ENCODE measurements at regions not wholly inside any gene's neighbourhood (a gene's known extent, or its start where the extent isn't known, plus 50 kb on each side); places are given as distances from the start of the nearest gene placed in this dataset.

DNA sequence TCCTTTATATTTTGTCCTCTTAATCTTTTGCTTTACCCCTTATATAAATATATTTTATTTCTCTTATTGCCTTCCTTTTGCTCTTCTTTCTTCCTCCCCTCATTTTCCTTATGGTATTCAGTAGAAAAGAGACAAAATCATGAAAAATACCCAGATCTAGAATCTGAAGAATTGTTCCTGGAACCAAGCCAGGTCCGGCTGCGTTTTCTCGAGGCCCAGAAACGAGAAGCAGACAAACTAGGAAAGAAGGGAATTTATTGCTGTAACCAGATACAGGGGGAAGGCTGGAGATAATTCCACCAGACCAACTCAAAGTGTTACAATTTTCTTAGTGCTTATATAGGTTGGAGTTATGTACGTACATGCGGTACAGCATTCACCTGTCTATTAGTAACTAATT lies 328.7 kb downstream of the GABRG1 start:
- H3K36me3 ChIP-seq (ENCODE audit: control insufficient read depth, insufficient read depth, low read length) = no peaks in the 10 kb centered on the region
- no peak overlapping the region for H3K27ac ChIP-seq (ENCODE audit: low read depth, low read length)
- no peak overlapping the region for H3K4me3 ChIP-seq (ENCODE audit: low read depth, low read length)
- H3K27me3 ChIP-seq (ENCODE audit: control insufficient read depth, insufficient read depth, low read length) = no peaks in the 10 kb centered on the region
- H3K9ac ChIP-seq (ENCODE audit: low read length) = no peak overlapping the region
- no peaks in the 10 kb centered on the region for H3K9me3 ChIP-seq (ENCODE audit: control insufficient read depth, insufficient read depth, low read depth, low read length)
- H3K4me1 ChIP-seq (ENCODE audit: control insufficient read depth, insufficient read depth, low read length) = no peaks in the 10 kb centered on the region

DNA sequence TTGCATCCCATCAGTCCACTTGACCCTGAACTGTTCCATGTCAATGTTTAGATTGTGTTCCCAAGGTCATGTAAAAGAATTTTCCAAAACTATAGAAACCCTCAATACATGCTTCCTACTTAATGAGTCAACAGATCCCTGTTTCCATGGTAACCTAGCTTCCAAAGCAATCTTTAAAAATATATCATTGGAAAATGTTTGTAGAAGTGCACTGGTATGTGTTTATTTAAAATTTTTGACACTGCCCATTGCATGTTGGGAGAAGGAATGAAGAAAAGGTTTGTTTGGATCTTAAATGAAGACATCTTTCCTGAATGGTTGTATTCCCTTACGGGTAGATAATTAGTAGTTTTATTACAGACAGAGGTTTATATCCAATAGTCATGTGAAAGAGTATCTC lies 345.3 kb downstream of the GABRG1 start:
- no peaks in the 10 kb centered on the region for H3K36me3 ChIP-seq (ENCODE audit: control insufficient read depth, insufficient read depth, low read length)
- no peaks in the 10 kb centered on the region for H3K9me3 ChIP-seq (ENCODE audit: control insufficient read depth, insufficient read depth, low read depth, low read length)
- no peak overlapping the region for H3K27ac ChIP-seq (ENCODE audit: low read depth, low read length)
- H3K4me3 ChIP-seq (ENCODE audit: low read depth, low read length) = no peak overlapping the region
- no peaks in the 10 kb centered on the region for H3K27me3 ChIP-seq (ENCODE audit: control insufficient read depth, insufficient read depth, low read length)
- H3K4me1 ChIP-seq (ENCODE audit: control insufficient read depth, insufficient read depth, low read length) = no peaks in the 10 kb centered on the region
- no peak overlapping the region for H3K9ac ChIP-seq (ENCODE audit: low read length)

DNA sequence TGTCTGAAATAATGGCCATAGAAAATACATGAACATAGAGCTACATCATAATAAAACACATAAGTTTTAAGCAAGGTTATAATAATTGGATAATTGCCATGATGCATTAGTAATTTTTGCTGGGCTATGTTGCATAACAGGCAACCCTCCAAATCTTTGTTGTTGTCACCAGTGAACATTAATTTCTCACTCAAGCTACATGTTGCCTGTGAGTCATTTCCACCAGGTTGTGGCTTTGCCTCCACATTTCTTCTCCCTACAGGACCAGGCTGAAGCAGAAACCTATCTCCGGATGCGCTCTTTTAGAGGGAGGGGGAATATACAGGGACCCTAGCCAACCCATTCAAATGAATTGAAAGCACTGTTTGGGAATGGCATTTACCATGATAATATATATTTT lies 347.7 kb downstream of the GABRG1 start:
- H3K27me3 ChIP-seq (ENCODE audit: control insufficient read depth, insufficient read depth, low read length) = no peaks in the 10 kb centered on the region
- H3K4me1 ChIP-seq (ENCODE audit: control insufficient read depth, insufficient read depth, low read length) = no peaks in the 10 kb centered on the region

DNA sequence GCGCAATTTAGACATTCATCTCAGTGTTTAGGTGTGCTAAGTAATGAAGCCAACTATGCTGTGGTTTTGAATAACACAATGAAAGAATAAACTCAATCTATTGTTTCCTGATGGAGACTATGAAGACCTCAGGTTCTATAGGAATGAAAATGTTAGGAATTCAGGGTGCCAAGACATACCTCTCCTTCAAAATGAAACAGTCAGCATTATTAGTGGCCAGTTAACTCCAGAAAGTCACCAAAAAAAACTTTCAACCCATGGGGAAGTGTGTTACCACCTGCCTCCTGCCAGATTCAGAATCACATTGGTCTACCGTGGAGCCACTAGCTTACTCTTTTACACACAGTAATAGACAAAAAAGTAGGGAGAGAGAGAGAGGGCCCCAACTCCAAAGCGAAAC lies 352.9 kb downstream of the GABRG1 start:
- no peaks in the 10 kb centered on the region for H3K27me3 ChIP-seq (ENCODE audit: control insufficient read depth, insufficient read depth, low read length)
- H3K4me3 ChIP-seq (ENCODE audit: low read depth, low read length) = no peak overlapping the region
- no peak overlapping the region for H3K27ac ChIP-seq (ENCODE audit: low read depth, low read length)
- H3K36me3 ChIP-seq (ENCODE audit: control insufficient read depth, insufficient read depth, low read length) = no peaks in the 10 kb centered on the region
- no peak overlapping the region for H3K9ac ChIP-seq (ENCODE audit: low read length)
- H3K9me3 ChIP-seq (ENCODE audit: control insufficient read depth, insufficient read depth, low read depth, low read length) = no peaks in the 10 kb centered on the region
- H3K4me1 ChIP-seq (ENCODE audit: control insufficient read depth, insufficient read depth, low read length) = no peaks in the 10 kb centered on the region

More for the DNA sequence above, 347.7 kb downstream of the GABRG1 start:
- no peak overlapping the region for H3K27ac ChIP-seq (ENCODE audit: low read depth, low read length)
- no peaks in the 10 kb centered on the region for H3K9me3 ChIP-seq (ENCODE audit: control insufficient read depth, insufficient read depth, low read depth, low read length)
- H3K9ac ChIP-seq (ENCODE audit: low read length) = no peak overlapping the region
- no peaks in the 10 kb centered on the region for H3K36me3 ChIP-seq (ENCODE audit: control insufficient read depth, insufficient read depth, low read length)
- no peak overlapping the region for H3K4me3 ChIP-seq (ENCODE audit: low read depth, low read length)

DNA sequence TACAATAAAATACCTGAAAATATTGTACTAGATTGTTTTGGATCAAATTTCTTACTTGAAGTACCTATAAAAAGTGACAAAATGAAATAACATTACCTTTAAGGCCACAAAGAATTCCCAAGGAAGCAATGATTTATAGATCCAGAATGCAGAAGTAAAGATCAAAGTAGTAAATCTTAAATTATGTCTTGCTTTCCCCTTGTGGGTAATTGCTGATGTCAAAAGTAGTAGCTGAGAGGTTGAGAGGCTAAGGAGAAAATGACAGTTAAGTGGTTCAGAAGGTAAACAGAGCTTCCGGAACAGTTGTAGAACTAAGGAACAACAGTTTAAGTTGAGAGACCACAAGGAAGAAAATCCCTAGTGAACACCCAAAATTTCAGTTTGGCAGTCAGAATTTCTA lies 358.3 kb downstream of the GABRG1 start:
- no peak overlapping the region for H3K9ac ChIP-seq (ENCODE audit: low read length)
- H3K4me3 ChIP-seq (ENCODE audit: low read depth, low read length) = no peak overlapping the region
- H3K4me1 ChIP-seq (ENCODE audit: control insufficient read depth, insufficient read depth, low read length) = no peaks in the 10 kb centered on the region
- H3K27me3 ChIP-seq (ENCODE audit: control insufficient read depth, insufficient read depth, low read length) = no peaks in the 10 kb centered on the region
- no peaks in the 10 kb centered on the region for H3K36me3 ChIP-seq (ENCODE audit: control insufficient read depth, insufficient read depth, low read length)
- H3K9me3 ChIP-seq (ENCODE audit: control insufficient read depth, insufficient read depth, low read depth, low read length) = no peaks in the 10 kb centered on the region
- H3K27ac ChIP-seq (ENCODE audit: low read depth, low read length) = no peak overlapping the region

DNA sequence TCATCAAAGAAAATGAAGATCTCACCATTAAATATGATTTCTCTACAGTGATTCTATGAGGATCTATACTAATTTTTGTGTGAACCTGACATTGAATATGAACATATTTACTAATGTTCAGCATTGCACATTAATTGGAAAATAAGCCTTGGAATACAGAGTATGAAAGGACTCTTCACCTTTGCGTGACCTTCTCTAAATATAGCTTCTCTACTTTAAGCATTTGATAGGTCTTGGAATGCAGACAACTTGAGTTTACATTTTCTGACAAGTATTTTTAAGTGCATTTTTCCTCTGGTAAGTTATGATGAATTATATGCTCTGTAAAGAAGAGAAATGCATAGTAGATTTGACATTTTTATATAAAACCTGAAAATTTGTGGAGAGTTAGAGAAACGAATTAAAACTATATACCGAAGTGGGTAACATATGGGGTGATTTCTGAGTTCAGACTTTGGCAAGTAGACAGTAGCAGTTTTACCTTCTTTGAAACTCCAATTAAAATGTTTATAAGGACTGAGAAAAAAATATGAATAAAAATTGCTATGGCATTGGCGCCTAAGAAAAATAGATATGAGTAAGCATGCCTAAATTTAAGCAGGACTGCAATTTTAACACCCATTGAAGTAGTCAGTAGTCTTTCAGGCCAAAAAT lies 371.9 kb downstream of the GABRG1 start:
- no peak overlapping the region for H3K27ac ChIP-seq (ENCODE audit: low read depth, low read length)
- no peak overlapping the region for H3K9ac ChIP-seq (ENCODE audit: low read length)
- H3K4me1 ChIP-seq (ENCODE audit: control insufficient read depth, insufficient read depth, low read length) = no peaks in the 10 kb centered on the region
- H3K27me3 ChIP-seq (ENCODE audit: control insufficient read depth, insufficient read depth, low read length) = no peaks in the 10 kb centered on the region
- H3K9me3 ChIP-seq (ENCODE audit: control insufficient read depth, insufficient read depth, low read depth, low read length) = no peaks in the 10 kb centered on the region
- H3K4me3 ChIP-seq (ENCODE audit: low read depth, low read length) = no peak overlapping the region
- H3K36me3 ChIP-seq (ENCODE audit: control insufficient read depth, insufficient read depth, low read length) = no peaks in the 10 kb centered on the region

DNA sequence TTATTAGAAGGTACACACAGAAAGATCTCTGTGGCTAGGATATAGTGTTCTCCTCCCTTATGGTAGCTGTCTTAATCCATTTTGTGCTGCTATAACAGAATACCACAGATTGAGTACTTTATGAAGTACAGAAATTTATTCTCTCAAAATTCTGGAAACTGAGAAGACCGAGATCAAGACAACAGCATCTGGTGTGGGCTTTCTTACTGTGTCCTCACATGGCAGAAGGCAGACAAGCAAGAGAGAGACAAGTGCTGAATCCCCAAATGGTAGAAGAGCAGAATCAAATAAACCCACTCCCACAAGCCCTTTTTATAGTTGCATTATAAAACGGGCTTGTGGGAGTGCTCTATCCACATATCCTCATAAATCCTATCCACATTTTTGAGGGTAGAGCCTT lies 373.1 kb downstream of the GABRG1 start:
- Histone ChIP-seq H3K9ac (ENCODE audit: low read length) (no peak overlapping the region), H3K4me3 (ENCODE audit: low read depth, low read length) (no peak overlapping the region), H3K9me3 (ENCODE audit: control insufficient read depth, insufficient read depth, low read depth, low read length) (no peaks in the 10 kb centered on the region), H3K36me3 (ENCODE audit: control insufficient read depth, insufficient read depth, low read length) (no peaks in the 10 kb centered on the region), H3K27ac (ENCODE audit: low read depth, low read length) (no peak overlapping the region), H3K4me1 (ENCODE audit: control insufficient read depth, insufficient read depth, low read length) (no peaks in the 10 kb centered on the region), H3K27me3 (ENCODE audit: control insufficient read depth, insufficient read depth, low read length) (no peaks in the 10 kb centered on the region)

DNA sequence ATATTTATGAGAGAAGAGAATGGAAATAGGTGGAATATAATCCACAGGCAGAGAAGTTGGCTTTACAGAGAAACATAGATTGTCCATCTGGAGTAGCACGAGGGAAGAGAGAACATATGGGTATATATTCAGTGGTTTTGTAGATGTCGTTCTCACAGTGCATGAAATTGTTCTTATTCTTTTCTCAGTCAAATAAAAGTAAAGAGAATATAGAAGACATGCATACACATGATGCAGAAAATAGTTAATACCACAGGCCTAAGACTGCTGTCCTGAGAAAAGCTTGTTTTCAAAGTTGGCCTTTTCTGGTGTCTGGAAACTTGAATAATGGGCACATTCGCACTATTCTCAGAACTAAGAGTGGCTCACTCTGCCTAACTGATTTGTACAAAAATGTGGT lies 378.1 kb downstream of the GABRG1 start:
- Histone ChIP-seq H3K27ac (ENCODE audit: low read depth, low read length) (no peak overlapping the region), H3K27me3 (ENCODE audit: control insufficient read depth, insufficient read depth, low read length) (no peaks in the 10 kb centered on the region), H3K4me1 (ENCODE audit: control insufficient read depth, insufficient read depth, low read length) (no peaks in the 10 kb centered on the region), H3K9me3 (ENCODE audit: control insufficient read depth, insufficient read depth, low read depth, low read length) (no peaks in the 10 kb centered on the region), H3K36me3 (ENCODE audit: control insufficient read depth, insufficient read depth, low read length) (no peaks in the 10 kb centered on the region), H3K9ac (ENCODE audit: low read length) (no peak overlapping the region), H3K4me3 (ENCODE audit: low read depth, low read length) (no peak overlapping the region)

DNA sequence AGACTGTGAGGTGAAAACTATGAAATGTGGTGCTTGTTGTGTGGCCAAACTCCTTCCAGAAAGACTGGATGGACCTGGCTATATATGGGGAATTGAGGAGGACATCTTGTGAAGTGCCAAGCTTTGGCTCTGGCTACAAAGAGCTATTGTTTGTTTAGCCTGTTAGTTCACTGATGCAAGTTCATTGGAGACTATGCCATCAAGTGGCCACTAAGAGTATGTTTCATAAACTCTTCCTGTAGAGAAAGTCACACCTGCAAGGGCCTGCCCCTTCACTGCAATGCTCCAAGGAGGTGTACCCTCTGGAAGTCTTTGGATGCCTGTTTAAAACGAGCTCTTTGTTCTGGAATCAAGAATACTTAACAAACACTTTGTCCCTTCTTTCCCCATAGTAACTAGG lies 382.0 kb downstream of the GABRG1 start:
- Histone ChIP-seq H3K9me3 (ENCODE audit: control insufficient read depth, insufficient read depth, low read depth, low read length) (no peaks in the 10 kb centered on the region), H3K4me1 (ENCODE audit: control insufficient read depth, insufficient read depth, low read length) (no peaks in the 10 kb centered on the region), H3K9ac (ENCODE audit: low read length) (no peak overlapping the region), H3K27ac (ENCODE audit: low read depth, low read length) (no peak overlapping the region), H3K36me3 (ENCODE audit: control insufficient read depth, insufficient read depth, low read length) (no peaks in the 10 kb centered on the region), H3K27me3 (ENCODE audit: control insufficient read depth, insufficient read depth, low read length) (no peaks in the 10 kb centered on the region), H3K4me3 (ENCODE audit: low read depth, low read length) (no peak overlapping the region)

DNA sequence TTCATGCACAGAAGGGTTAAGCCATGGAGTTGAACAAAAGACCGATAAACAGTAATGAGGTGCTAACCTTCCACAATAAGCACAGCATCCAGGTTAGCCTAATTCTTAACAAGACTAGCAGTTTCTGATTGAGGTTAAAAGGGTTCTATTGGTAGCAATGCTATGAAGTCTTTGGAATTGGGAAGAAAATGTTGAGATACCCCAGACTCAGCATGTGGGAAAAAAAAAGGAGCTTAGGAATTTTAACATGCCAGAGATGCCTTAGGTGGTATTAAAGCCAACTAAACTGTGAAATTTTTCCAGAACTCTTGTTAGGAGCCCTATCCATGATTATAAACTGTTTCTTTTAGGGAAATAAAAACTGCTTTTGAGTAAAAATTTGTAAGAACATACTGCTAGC lies 391.7 kb downstream of the GABRG1 start:
- Histone ChIP-seq H3K27me3 (ENCODE audit: control insufficient read depth, insufficient read depth, low read length) (no peaks in the 10 kb centered on the region), H3K27ac (ENCODE audit: low read depth, low read length) (no peak overlapping the region), H3K36me3 (ENCODE audit: control insufficient read depth, insufficient read depth, low read length) (no peaks in the 10 kb centered on the region), H3K4me1 (ENCODE audit: control insufficient read depth, insufficient read depth, low read length) (no peaks in the 10 kb centered on the region), H3K4me3 (ENCODE audit: low read depth, low read length) (no peak overlapping the region), H3K9me3 (ENCODE audit: control insufficient read depth, insufficient read depth, low read depth, low read length) (no peaks in the 10 kb centered on the region), H3K9ac (ENCODE audit: low read length) (no peak overlapping the region)

DNA sequence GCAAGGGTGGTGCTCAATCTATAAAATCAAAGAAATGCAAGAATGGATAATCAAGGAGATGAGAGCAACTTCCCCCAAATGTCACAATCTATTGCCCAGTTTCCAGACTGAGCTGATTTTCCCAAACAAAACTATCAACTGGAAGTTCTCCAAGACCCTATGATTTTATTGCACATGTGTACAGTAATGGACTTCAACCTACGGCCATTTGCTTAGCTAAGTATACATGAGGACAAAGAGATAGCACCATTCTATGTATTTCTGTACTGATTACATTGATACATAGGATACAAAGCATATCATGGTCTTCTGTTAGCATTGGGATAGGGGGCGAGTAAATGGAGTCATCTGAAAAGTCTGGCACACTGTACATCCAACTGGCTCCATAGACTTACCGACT lies 407.8 kb downstream of the GABRG1 start:
- H3K4me1 ChIP-seq (ENCODE audit: control insufficient read depth, insufficient read depth, low read length) = no peaks in the 10 kb centered on the region
- no peak overlapping the region for H3K27ac ChIP-seq (ENCODE audit: low read depth, low read length)
- no peak overlapping the region for H3K4me3 ChIP-seq (ENCODE audit: low read depth, low read length)
- no peaks in the 10 kb centered on the region for H3K9me3 ChIP-seq (ENCODE audit: control insufficient read depth, insufficient read depth, low read depth, low read length)
- no peak overlapping the region for H3K9ac ChIP-seq (ENCODE audit: low read length)
- H3K36me3 ChIP-seq (ENCODE audit: control insufficient read depth, insufficient read depth, low read length) = no peaks in the 10 kb centered on the region
- H3K27me3 ChIP-seq (ENCODE audit: control insufficient read depth, insufficient read depth, low read length) = no peaks in the 10 kb centered on the region

DNA sequence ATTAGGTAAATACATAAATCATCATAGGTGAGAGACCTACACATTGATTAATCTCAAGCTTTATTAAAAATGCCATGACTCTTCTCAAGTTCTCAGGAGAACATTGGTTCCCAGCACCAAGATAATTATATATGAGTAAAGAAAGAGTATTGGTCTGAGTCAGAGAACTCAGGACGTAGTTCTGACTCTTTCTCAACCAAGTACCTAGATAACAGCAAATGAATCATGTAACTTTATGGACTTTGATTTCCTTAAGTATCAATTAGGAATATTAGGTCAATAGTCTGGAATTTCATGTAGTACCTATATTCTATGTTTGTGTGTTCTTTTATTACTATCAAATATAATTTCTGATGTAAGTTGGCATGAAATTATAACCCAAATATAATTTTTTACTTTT lies 409.9 kb downstream of the GABRG1 start:
- H3K27ac ChIP-seq (ENCODE audit: low read depth, low read length) = no peak overlapping the region
- no peak overlapping the region for H3K4me3 ChIP-seq (ENCODE audit: low read depth, low read length)
- no peaks in the 10 kb centered on the region for H3K9me3 ChIP-seq (ENCODE audit: control insufficient read depth, insufficient read depth, low read depth, low read length)
- H3K4me1 ChIP-seq (ENCODE audit: control insufficient read depth, insufficient read depth, low read length) = no peaks in the 10 kb centered on the region
- H3K36me3 ChIP-seq (ENCODE audit: control insufficient read depth, insufficient read depth, low read length) = no peaks in the 10 kb centered on the region
- H3K9ac ChIP-seq (ENCODE audit: low read length) = no peak overlapping the region
- no peaks in the 10 kb centered on the region for H3K27me3 ChIP-seq (ENCODE audit: control insufficient read depth, insufficient read depth, low read length)
